ENCODE measurements at regions not wholly inside any gene's neighbourhood (a gene's known extent, or its start where the extent isn't known, plus 50 kb on each side); places are given as distances from the start of the nearest gene placed in this dataset.

- TF ChIP-seq REST (IDR thresholded peaks at IDR 0.05; ENCODE audit: insufficient replicate concordance, low read depth) (no peak), POLR2AphosphoS5 (IDR thresholded peaks at IDR 0.05; ENCODE audit: low read depth) (no peak), CTCF (IDR thresholded peaks at IDR 0.05; ENCODE audit: insufficient read depth, low read length) (no peak), SPI1 (IDR thresholded peaks at IDR 0.05; ENCODE audit: borderline replicate concordance, low read depth) (peak; percentile 30; the same call in 1 of the 2 replicates)
Observed at GRCh38 chr5:56761151-56761885, 54.0 kb upstream of the MAP3K1 start.

Measured in HL-60 (cell line).